ENCODE measurements at regions not wholly inside any gene's neighbourhood (a gene's known extent, or its start where the extent isn't known, plus 50 kb on each side); places are given as distances from the start of the nearest gene placed in this dataset.

GRCh38 chr9:29319736-29320513, 1746.6 kb upstream of the C9orf72 start:
- TF ChIP-seq CTCF (conservative IDR thresholded peaks at IDR 0.05; ENCODE audit: low read depth, low read length) = no peak
- DNase-seq (ENCODE audit: low read depth) = peak; percentile 58
- H3K4me3 ChIP-seq (ENCODE audit: low read depth, low read length) = no peak overlapping the region

- peak; percentile 53 for DNase-seq (ENCODE audit: low read depth)
Measured at GRCh38 chr9:29322240-29322639, 1749.0 kb upstream of the C9orf72 start.

GRCh38 chr9:29325894-29326293, 1752.6 kb upstream of the C9orf72 start:
- TF ChIP-seq CTCF (conservative IDR thresholded peaks at IDR 0.05; ENCODE audit: low read depth, low read length) = no peak
- no peak for DNase-seq (ENCODE audit: low read depth)
- no peak overlapping the region for H3K4me3 ChIP-seq (ENCODE audit: low read depth, low read length)

More at GRCh38 chr9:29322240-29322639, 1749.0 kb upstream of the C9orf72 start:
- no peak overlapping the region for H3K4me3 ChIP-seq (ENCODE audit: low read depth, low read length)
- no peak for TF ChIP-seq CTCF (conservative IDR thresholded peaks at IDR 0.05; ENCODE audit: low read depth, low read length)

- no peak overlapping the region for H3K4me3 ChIP-seq (ENCODE audit: low read depth, low read length)
- TF ChIP-seq CTCF (conservative IDR thresholded peaks at IDR 0.05; ENCODE audit: low read depth, low read length) = no peak
- DNase-seq (ENCODE audit: low read depth) = peak; percentile 80
Measured at GRCh38 chr9:29332789-29333188, 1759.5 kb upstream of the C9orf72 start.

GRCh38 chr9:29336281-29336680, 1763.0 kb upstream of the C9orf72 start:
- TF ChIP-seq CTCF (conservative IDR thresholded peaks at IDR 0.05; ENCODE audit: low read depth, low read length) = no peak
- no peak overlapping the region for H3K4me3 ChIP-seq (ENCODE audit: low read depth, low read length)
- DNase-seq (ENCODE audit: low read depth) = no peak

GRCh38 chr9:29339387-29339786, 1766.1 kb upstream of the C9orf72 start:
- H3K4me3 ChIP-seq (ENCODE audit: low read depth, low read length) = no peak overlapping the region
- TF ChIP-seq CTCF (conservative IDR thresholded peaks at IDR 0.05; ENCODE audit: low read depth, low read length) = no peak
- no peak for DNase-seq (ENCODE audit: low read depth)

GRCh38 chr9:29348999-29349398, 1775.7 kb upstream of the C9orf72 start:
- peak; percentile 33 for DNase-seq (ENCODE audit: low read depth)
- no peak overlapping the region for H3K4me3 ChIP-seq (ENCODE audit: low read depth, low read length)
- no peak for TF ChIP-seq CTCF (conservative IDR thresholded peaks at IDR 0.05; ENCODE audit: low read depth, low read length)

Data from choroid plexus epithelial cell (primary cell).